GM12873 (cell line): ENCODE measurements at regions not wholly inside any gene's neighbourhood (a gene's known extent, or its start where the extent isn't known, plus 50 kb on each side); places are given as distances from the start of the nearest gene placed in this dataset.

Experiments
- TF ChIP-seq, protein P1 (sequence below): IDR thresholded peaks from 2 replicates; pipeline ENCODE4 v1.5.1; 2012; ENCODE audit warnings: low read depth, mild to moderate bottlenecking, moderate library complexity, low read length, control low read depth; ENCODE audit not compliant: insufficient read depth; ENCODE audit errors: missing control alignments

DNA sequence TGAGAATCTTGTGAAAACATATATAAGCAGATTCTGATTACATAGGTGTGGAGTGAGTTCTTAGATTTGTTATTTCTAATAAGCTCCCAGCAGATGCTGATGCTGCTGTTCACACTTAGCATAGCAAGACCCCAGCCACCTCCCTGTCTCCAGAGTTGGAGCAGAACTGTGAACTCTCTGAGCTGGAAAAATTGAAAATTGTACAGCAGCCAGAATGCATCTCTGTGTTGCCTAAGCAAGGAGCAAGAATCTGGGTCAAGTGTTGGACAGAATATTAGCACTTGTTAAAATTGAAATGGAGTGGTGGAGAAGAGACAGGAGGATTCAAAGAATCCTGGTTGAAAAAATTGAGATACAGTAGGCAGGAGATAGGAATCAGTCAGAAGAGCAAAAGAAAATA, 146.6 kb upstream of the FAM47C start:
- TF ChIP-seq, protein P1, sequence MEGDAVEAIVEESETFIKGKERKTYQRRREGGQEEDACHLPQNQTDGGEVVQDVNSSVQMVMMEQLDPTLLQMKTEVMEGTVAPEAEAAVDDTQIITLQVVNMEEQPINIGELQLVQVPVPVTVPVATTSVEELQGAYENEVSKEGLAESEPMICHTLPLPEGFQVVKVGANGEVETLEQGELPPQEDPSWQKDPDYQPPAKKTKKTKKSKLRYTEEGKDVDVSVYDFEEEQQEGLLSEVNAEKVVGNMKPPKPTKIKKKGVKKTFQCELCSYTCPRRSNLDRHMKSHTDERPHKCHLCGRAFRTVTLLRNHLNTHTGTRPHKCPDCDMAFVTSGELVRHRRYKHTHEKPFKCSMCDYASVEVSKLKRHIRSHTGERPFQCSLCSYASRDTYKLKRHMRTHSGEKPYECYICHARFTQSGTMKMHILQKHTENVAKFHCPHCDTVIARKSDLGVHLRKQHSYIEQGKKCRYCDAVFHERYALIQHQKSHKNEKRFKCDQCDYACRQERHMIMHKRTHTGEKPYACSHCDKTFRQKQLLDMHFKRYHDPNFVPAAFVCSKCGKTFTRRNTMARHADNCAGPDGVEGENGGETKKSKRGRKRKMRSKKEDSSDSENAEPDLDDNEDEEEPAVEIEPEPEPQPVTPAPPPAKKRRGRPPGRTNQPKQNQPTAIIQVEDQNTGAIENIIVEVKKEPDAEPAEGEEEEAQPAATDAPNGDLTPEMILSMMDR = no peak

DNA sequence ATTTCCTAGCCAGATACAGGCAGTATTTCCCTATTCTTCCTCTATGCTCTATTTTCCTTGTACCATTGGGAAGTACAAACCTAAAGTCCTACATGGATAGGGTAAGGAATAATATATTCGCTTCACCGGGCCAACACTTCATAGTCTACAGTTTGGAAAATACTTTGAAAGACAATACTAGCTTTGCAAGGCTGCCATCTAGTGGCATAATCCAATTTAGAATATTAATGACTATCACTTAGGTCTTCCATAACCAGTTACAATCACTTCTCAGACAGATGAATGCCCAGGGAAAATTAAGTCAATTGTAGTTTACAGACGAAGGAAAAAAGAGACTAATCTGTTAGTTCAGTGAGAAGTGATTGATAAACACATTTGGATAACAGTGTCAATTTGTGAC, 141.0 kb upstream of the FAM47C start:
- TF ChIP-seq, protein P1 = peak; percentile 55

DNA sequence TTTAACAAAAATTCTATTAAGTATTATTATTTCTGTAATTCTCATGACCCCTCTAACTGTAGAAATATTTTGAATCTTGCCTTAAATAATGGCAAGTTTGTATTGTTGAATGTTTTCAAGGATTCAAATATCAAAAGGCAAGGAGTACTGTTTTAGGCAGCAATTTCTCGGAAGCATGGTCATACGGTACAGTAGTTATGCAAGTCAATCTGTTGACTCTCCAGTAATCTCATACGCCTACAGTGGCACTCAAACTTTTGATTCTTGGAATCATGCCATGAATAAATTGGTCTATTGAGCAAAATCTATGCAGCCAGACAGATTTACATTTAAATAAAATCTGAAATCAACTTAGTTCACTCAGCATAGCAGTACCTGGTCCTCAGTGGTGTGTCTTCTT, 139.6 kb upstream of the FAM47C start:
- TF ChIP-seq, protein P1 = no peak

DNA sequence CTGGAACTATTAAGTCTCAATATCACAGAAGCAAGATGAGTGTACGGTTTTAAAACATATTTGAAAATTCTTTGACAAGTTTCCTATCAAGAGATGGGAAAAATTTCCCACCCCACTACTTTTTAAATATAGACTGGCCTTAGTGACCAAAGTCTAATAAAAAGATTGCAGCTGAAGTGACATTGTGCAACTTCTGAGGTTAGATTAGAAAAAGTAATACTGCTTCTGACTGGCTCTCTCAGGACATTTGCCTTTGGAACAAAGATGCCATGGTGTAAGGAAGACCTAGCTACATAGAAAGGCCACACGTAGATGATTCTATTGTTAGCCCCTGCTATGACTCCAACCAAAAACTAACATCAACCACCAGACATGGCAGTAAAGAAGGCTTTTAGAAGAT, 138.7 kb upstream of the FAM47C start:
- TF ChIP-seq, protein P1 = no peak

DNA sequence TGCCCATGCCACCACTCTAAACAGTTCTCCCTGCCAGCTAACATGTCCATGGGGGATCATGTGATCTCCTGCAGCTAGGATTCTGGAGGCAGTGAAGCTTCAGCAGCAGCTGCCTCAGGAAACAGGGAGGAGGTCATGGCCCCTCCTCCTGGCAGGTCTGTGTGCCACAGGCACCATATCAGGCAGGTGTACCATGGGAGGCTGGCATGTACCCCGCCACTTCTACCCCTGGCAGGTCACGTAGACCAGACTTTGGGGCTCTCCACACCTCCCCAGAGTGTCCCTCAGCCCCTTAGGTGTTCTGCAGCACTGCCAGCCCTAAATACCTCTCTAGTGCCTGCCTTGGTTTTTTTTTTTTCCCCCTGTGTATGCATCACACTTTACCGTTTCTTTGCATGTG, 110.5 kb upstream of the FAM47C start:
- TF ChIP-seq, protein P1 = no peak

DNA sequence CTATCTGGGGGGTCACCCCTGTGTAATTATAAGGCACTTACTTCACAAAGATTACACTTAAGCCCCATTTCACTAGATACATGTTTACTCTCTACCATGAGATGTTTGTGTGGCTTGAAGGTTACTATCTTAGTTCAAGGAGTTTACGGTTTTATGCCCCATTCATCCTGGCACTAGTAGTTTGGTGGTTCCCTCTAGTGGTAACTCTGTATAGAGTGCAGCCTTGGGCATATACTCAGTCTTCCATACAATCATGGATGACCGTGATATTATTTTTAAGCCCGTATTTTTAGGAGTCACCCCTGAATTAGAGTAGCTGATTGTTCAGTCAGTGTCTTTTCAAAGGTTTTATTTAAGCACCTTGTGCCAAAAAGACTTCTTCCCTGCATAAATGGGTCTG, 109.9 kb upstream of the FAM47C start:
- TF ChIP-seq, protein P1 = peak; percentile 62

DNA sequence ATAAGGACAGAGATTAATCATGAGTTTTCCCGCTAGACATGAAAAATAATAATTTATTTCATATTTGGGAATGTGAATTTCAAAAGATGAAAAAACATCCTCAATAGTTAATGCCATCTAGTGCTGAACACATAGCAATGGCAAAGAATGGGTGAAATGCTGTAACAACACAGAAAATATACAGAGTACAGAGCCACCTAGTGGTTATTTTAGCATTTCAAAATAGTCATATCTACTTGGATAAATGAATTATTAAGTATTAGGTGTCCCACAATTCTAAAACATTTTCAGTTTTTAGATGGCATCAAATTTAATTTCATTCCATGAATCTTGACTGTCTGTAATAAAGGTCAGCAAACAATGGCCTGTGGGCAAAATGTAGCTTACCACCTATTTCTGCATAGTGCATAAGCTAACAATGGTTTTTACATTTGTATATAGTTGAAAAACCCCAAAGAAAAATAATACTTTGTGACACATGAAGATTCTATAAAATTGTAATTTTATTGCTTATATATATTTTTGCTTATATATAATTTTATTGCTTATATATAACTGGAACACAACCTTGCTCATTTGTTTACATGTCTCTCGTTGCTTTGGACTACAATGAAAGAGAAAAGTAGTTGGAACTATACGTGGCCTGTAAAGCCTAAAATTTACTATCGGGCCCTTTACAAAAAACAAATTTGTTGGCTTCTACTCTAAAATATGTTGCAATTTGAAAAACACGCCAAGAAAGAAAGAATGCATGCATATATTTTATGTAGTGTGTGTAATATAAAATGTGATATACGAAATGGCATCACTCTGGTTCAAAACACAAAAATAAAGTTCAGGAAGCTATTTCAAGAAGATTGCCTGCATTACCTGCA, 99.1 kb upstream of the FAM47C start:
- TF ChIP-seq, protein P1 = peak; percentile 49
